ENCODE measurements at regions not wholly inside any gene's neighbourhood (a gene's known extent, or its start where the extent isn't known, plus 50 kb on each side); places are given as distances from the start of the nearest gene placed in this dataset.

- TF ChIP-seq CTCF (IDR thresholded peaks at IDR 0.05; ENCODE audit: control extremely low read depth in 1 of 3, insufficient read depth in 1 of 3, low read depth in 1 of 3, low read length in 3 of 3) (no peak), EP300 (IDR thresholded peaks at IDR 0.05; ENCODE audit: borderline replicate concordance in 1 of 2, low read depth in 2 of 2, low read length in 2 of 2) (no peak), BACH1 (IDR thresholded peaks at IDR 0.05; ENCODE audit: low read length) (no peak), SRF (IDR thresholded peaks at IDR 0.05; ENCODE audit: low read depth, low read length) (no peak)
Measured at GRCh38 chr6:19035461-19036195, 648.5 kb downstream of the RNF144B start (continued).

Data from H1 (cell line).